GM12878 (cell line): ENCODE measurements at regions not wholly inside any gene's neighbourhood (a gene's known extent, or its start where the extent isn't known, plus 50 kb on each side); places are given as distances from the start of the nearest gene placed in this dataset.

Experiments
- ATAC-seq: fragments of 200-7000 bp; cut with Tn5 transposase; 3 replicates; pipeline ENCODE4 v1.9.1; 2020; ENCODE audit warnings: mild to moderate bottlenecking, moderate library complexity
- BruUV-seq: library from RNA; stranded (reverse); fragments of 400-500 nt; replicated peaks from 2 replicates; lab custom pipeline; 2021; lab: Mats Ljungman, UMichigan
- CTCF ChIA-PET: fragments of 300-600 bp; sonication (Branson Sonifier 250); formaldehyde crosslinking; extraction: SDS; loops from one replicate; lab custom pipeline; 2021; ENCODE audit warnings: inconsistent platforms; lab: Yijun Ruan, JAX
- POLR2A ChIA-PET: fragments of 350-600 bp; formaldehyde crosslinking; extraction: SDS; loops from one replicate; lab custom pipeline; 2021; ENCODE audit warnings: inconsistent platforms; lab: Charles Lee
- RAD21 ChIA-PET: fragments of 300-600 bp; sonication (Branson Sonifier 250); formaldehyde crosslinking; loops from one replicate; lab custom pipeline; 2023; ENCODE audit warnings: antibody characterized with exemption; ENCODE audit not compliant: unreplicated experiment; lab: Charles Lee
- SMC1A ChIA-PET: fragments of 300-600 bp; sonication (Branson Sonifier 250); formaldehyde crosslinking; loops from one replicate; lab custom pipeline; 2023; ENCODE audit not compliant: unreplicated experiment, uncharacterized antibody; lab: Charles Lee
- DNase-seq: peaks from one replicate; pipeline ENCODE4 v3.0.0-alpha.2; 2011; ENCODE audit warnings: low read depth, low spot score
- FAIRE-seq: peaks from 3 replicates; lab custom pipeline; 2011; peaks lifted over from hg19 to GRCh38; lab: Jason Lieb, UNC
- H2AFZ ChIP-seq: 2 replicates; pipeline ENCODE4 v1.6.0; 2011; ENCODE audit warnings: low read depth, low read length, control low read depth; ENCODE audit not compliant: control insufficient read depth
- H3K27ac ChIP-seq: 2 replicates; pipeline ENCODE4 v1.5.1; 2011; ENCODE audit warnings: control low read depth; ENCODE audit not compliant: control insufficient read depth, insufficient read depth
- H3K27me3 ChIP-seq, 2 experiments: replicated peaks in 1 of 2; 2 replicates each; pipeline versions ENCODE4 v1.6.0 to v1.6.1; 2011; ENCODE audit warnings: low read length in 1 of 2; ENCODE audit not compliant: control insufficient read depth in 2 of 2, insufficient read depth in 2 of 2
- H3K36me3 ChIP-seq, 2 experiments: 2 replicates each; pipeline ENCODE4 v1.5.1; 2011; ENCODE audit warnings: low read length in 1 of 2; ENCODE audit not compliant: control insufficient read depth in 2 of 2, insufficient read depth in 2 of 2
- H3K4me1 ChIP-seq: 2 replicates; pipeline ENCODE4 v1.6.1; 2011; ENCODE audit warnings: mild to moderate bottlenecking, low read length, moderate library complexity, mixed read lengths; ENCODE audit not compliant: control insufficient read depth, insufficient read depth
- H3K4me2 ChIP-seq: 2 replicates; pipeline ENCODE4 v1.6.0; 2011; ENCODE audit warnings: control low read depth; ENCODE audit not compliant: control insufficient read depth, insufficient read depth
- H3K4me3 ChIP-seq: fragments of 200-600 bp; sonication (generic); 2 replicates; pipeline ENCODE4 v1.5.1; 2016
- H3K79me2 ChIP-seq: 2 replicates; pipeline ENCODE4 v1.6.0; 2011; ENCODE audit warnings: low read length; ENCODE audit not compliant: control insufficient read depth, insufficient read depth
- H3K9ac ChIP-seq: 2 replicates; pipeline ENCODE4 v1.8.0; 2011; ENCODE audit warnings: low read length, control low read depth, mixed read lengths; ENCODE audit not compliant: control insufficient read depth, insufficient read depth
- H3K9me3 ChIP-seq: replicated peaks from 3 replicates; pipeline ENCODE4 v1.5.1; 2011; ENCODE audit warnings: mild to moderate bottlenecking, low read length; ENCODE audit not compliant: control insufficient read depth, insufficient read depth
- H4K20me1 ChIP-seq: 2 replicates; pipeline ENCODE4 v1.6.0; 2011; ENCODE audit not compliant: control insufficient read depth, insufficient read depth
- BCLAF1 ChIP-seq: fragments of 450-650 bp; IDR thresholded peaks from 2 replicates; pipeline ENCODE4 v1.6.1; 2017; ENCODE audit warnings: antibody characterized with exemption, mild to moderate bottlenecking, moderate library complexity
- ELK1 ChIP-seq: IDR thresholded peaks from 2 replicates; pipeline ENCODE4 v1.6.1; 2012; ENCODE audit warnings: low read depth, low read length, improper control_type of control experiment
- FOS ChIP-seq: IDR thresholded peaks from 3 replicates; pipeline ENCODE4 v1.6.1; 2011; ENCODE audit warnings: borderline replicate concordance; ENCODE audit not compliant: insufficient read length; ENCODE audit errors: extremely low read depth
- IRF5 ChIP-seq: fragments of 450-650 bp; IDR thresholded peaks from 2 replicates; pipeline ENCODE4 v1.6.1; 2017; ENCODE audit warnings: borderline replicate concordance
- SMARCA5 ChIP-seq: fragments of 450-650 bp; IDR thresholded peaks from 2 replicates; pipeline ENCODE4 v1.6.1; 2017; ENCODE audit warnings: mild to moderate bottlenecking
- ZNF24 ChIP-seq: fragments of 450-650 bp; IDR thresholded peaks from 2 replicates; pipeline ENCODE4 v1.6.1; 2017; ENCODE audit warnings: antibody characterized with exemption, mild to moderate bottlenecking
- WGBS: methylation state at CpG from one replicate; pipeline ENCODE4 v1.1.6; 2016; ENCODE audit warnings: low lambda C conversion rate; ENCODE audit not compliant: insufficient replicate concordance, insufficient coverage; ENCODE audit errors: missing lambda C conversion rate; 5-methylcytosine and 5-hydroxymethylcytosine counted together
- in situ Hi-C: fragments of 300-500 bp; cut with MboI; formaldehyde crosslinking; loops from 9 replicates; pipeline ENCODE4 v1.14.3; 2018; ENCODE audit warnings: mixed read lengths
- intact Hi-C: fragments of 100-400 bp; cut with micrococcal nuclease; formaldehyde crosslinking; loops from one replicate; pipeline ENCODE4 v1.14.2; 2022; ENCODE audit not compliant: unreplicated experiment

GRCh38 chr16:85237817-85238216 is 125.5 kb upstream of the CIBAR2 start:
- no peaks in the 10 kb centered on the region for H3K36me3 ChIP-seq
- no peak overlapping the region for H3K4me2 ChIP-seq
- no peaks in the 10 kb centered on the region for H3K79me2 ChIP-seq
- intact Hi-C loops (no loop called here), in situ Hi-C loops (no loop called here)
- no peak overlapping the region for H2AFZ ChIP-seq
- ChIA-PET RAD21 (no interaction called here), POLR2A (no interaction called here), SMC1A (no interaction called here), CTCF (interaction anchor here (1.1 to 1.4 kb wide), 2 partner anchors 11 to 123 kb away, joined by 3 to 4 read pairs; no protein-coding TSS in a partner anchor)
- H3K9ac ChIP-seq: no peak overlapping the region
- DNase-seq: no peak
- no peaks in the 10 kb centered on the region for H3K9me3 ChIP-seq
- H3K27me3 ChIP-seq: no peaks in the 10 kb centered on the region
- WGBS: 80% methylated on average over 5 of the region's 6 CpGs
- peaks cover 11% of the 10 kb centered on the region for H3K4me1 ChIP-seq
- peak; percentile 80 for TF ChIP-seq ZNF24
- TF ChIP-seq FOS: no peak
- no peaks in the 10 kb centered on the region for H4K20me1 ChIP-seq
- ATAC-seq: no peak
- FAIRE-seq: no peak
- H3K27ac ChIP-seq: no peak overlapping the region
- BruUV-seq: no TSS peak
- H3K4me3 ChIP-seq: no peak overlapping the region

GRCh38 chr16:85238233-85238647 is 126.0 kb upstream of the CIBAR2 start:
- ChIA-PET RAD21 (no interaction called here), SMC1A (no interaction called here), CTCF (interaction anchor here (1.4 to 7.5 kb wide), 2 partner anchors 14 to 123 kb away, joined by 4 to 36 read pairs; no protein-coding TSS in a partner anchor), POLR2A (no interaction called here)
- peaks cover 11% of the 10 kb centered on the region for H3K4me1 ChIP-seq
- FAIRE-seq: no peak
- in situ Hi-C loops: no loop called here
- no peaks in the 10 kb centered on the region for H3K9me3 ChIP-seq
- no peak overlapping the region for H2AFZ ChIP-seq
- H3K9ac ChIP-seq: no peak overlapping the region
- no peak for DNase-seq
- no peak overlapping the region for H3K4me2 ChIP-seq
- intact Hi-C loops: no loop called here
- H3K27ac ChIP-seq: no peak overlapping the region
- no peak for ATAC-seq
- no peaks in the 10 kb centered on the region for H4K20me1 ChIP-seq
- no peaks in the 10 kb centered on the region for H3K79me2 ChIP-seq
- 78% methylated on average over 17 of the region's 17 CpGs for WGBS
- no peaks in the 10 kb centered on the region for H3K36me3 ChIP-seq
- no TSS peak for BruUV-seq
- no peak for TF ChIP-seq BCLAF1
- TF ChIP-seq ELK1: no peak
- TF ChIP-seq IRF5: no peak
- TF ChIP-seq SMARCA5: no peak
- H3K27me3 ChIP-seq: no peaks in the 10 kb centered on the region
- H3K4me3 ChIP-seq: no peak overlapping the region
